HepG2 (cell line): ENCODE measurements at regions not wholly inside any gene's neighbourhood (a gene's known extent, or its start where the extent isn't known, plus 50 kb on each side); places are given as distances from the start of the nearest gene placed in this dataset.

ENCODE experiments used
- ATAC-seq: fragments of 200-7000 bp; cut with Tn5 transposase; 3 replicates; pipeline ENCODE4 v1.9.1; 2020; ENCODE audit warnings: mild to moderate bottlenecking, moderate library complexity
- BruUV-seq: library from RNA; stranded (reverse); fragments of 400-500 nt; replicated peaks from 2 replicates; lab custom pipeline; 2021; lab: Mats Ljungman, UMichigan
- CTCF ChIA-PET: fragments of 300-600 bp; formaldehyde crosslinking; extraction: SDS; loops from one replicate; lab custom pipeline; 2021; ENCODE audit warnings: low total read pairs, inconsistent platforms, low intra/inter-chr PET ratio; lab: Yijun Ruan, JAX
- POLR2A ChIA-PET: fragments of 350-600 bp; sonication (Branson Sonifier 250); formaldehyde crosslinking; loops from one replicate; lab custom pipeline; 2020; ENCODE audit warnings: antibody characterized with exemption, inconsistent platforms; lab: Yijun Ruan, JAX
- DNase-seq: peaks from one replicate; pipeline ENCODE4 v3.0.0-alpha.2; 2015; ENCODE audit warnings: low spot score
- FAIRE-seq: peaks from 3 replicates; lab custom pipeline; 2011; peaks lifted over from hg19 to GRCh38; lab: Jason Lieb, UNC
- H2AFZ ChIP-seq: one replicate; pipeline ENCODE4 v1.6.1; 2011; ENCODE audit warnings: low read length, inconsistent platforms
- H3K27ac ChIP-seq: fragments of 300-600 bp; 3 replicates; pipeline ENCODE4 v1.8.0; 2011; ENCODE audit warnings: mixed run types, mild to moderate bottlenecking, mixed read lengths, low read length, inconsistent platforms; ENCODE audit not compliant: insufficient read depth; ENCODE audit errors: extremely low read length
- H3K27me3 ChIP-seq, 2 experiments: fragments of 200-600 bp in 1 of 2; 2 replicates in 1 of 2; 3 replicates in 1 of 2; pipeline versions ENCODE4 v1.6.0 to v1.8.0; 2011; ENCODE audit warnings: low read length in 2 of 2, mild to moderate bottlenecking in 2 of 2, moderate library complexity in 2 of 2, inconsistent platforms in 1 of 2; ENCODE audit not compliant: insufficient read depth in 2 of 2, control insufficient read depth in 1 of 2
- H3K36me3 ChIP-seq, 2 experiments: fragments of 200-600 bp in 1 of 2; replicated peaks in 1 of 2; 2 replicates in 1 of 2; 3 replicates in 1 of 2; pipeline versions ENCODE4 v1.5.1 to v1.8.0; 2011; ENCODE audit warnings: low read length in 2 of 2, inconsistent platforms in 1 of 2; ENCODE audit not compliant: insufficient read depth in 2 of 2, control insufficient read depth in 1 of 2
- H3K4me1 ChIP-seq: 2 replicates; pipeline ENCODE4 v1.5.1; 2012; ENCODE audit warnings: low read length, inconsistent platforms; ENCODE audit not compliant: insufficient read depth
- H3K4me2 ChIP-seq: 2 replicates; pipeline ENCODE4 v1.6.0; 2011; ENCODE audit warnings: low read depth, low read length, inconsistent platforms
- H3K4me3 ChIP-seq, 3 experiments: fragments of 200-600 bp in 1 of 3; sonication (generic), shearing (Covaris generic) in 1 of 3; replicated peaks in 1 of 3; 2 replicates each; pipeline ENCODE4 v1.5.1; 2011 to 2016; ENCODE audit warnings: low read length in 3 of 3, inconsistent platforms in 2 of 3, low read depth in 2 of 3, mild to moderate bottlenecking in 2 of 3, control low read depth in 1 of 3, mixed read lengths in 1 of 3; ENCODE audit not compliant: insufficient read depth in 1 of 3
- H3K79me2 ChIP-seq: one replicate; pipeline ENCODE4 v1.6.1; 2011; ENCODE audit warnings: low read length, inconsistent platforms; ENCODE audit not compliant: insufficient read depth
- H3K9ac ChIP-seq: 2 replicates; pipeline ENCODE4 v1.6.0; 2011; ENCODE audit warnings: mild to moderate bottlenecking, low read depth, low read length, inconsistent platforms; ENCODE audit not compliant: insufficient read depth
- H3K9me3 ChIP-seq: 2 replicates; pipeline ENCODE4 v1.5.1; 2012; ENCODE audit warnings: mild to moderate bottlenecking, low read length
- H4K20me1 ChIP-seq: 2 replicates; pipeline ENCODE4 v1.6.0; 2011; ENCODE audit warnings: inconsistent platforms, mild to moderate bottlenecking, low read length, moderate library complexity; ENCODE audit not compliant: insufficient read depth
- ADNP ChIP-seq: sonication (generic); formaldehyde crosslinking; IDR thresholded peaks from 2 replicates; pipeline ENCODE4 v1.4.0; 2020; ENCODE audit warnings: missing genetic modification reagents
- ARID3A ChIP-seq: IDR thresholded peaks from 2 replicates; pipeline ENCODE4 v1.6.1; 2012; ENCODE audit warnings: low read depth, low read length, improper control_type of control experiment
- ATRX ChIP-seq: sonication (generic); formaldehyde crosslinking; IDR thresholded peaks from 2 replicates; pipeline ENCODE4 v1.4.0; 2020; ENCODE audit warnings: missing genetic modification reagents, borderline replicate concordance
- BHLHE40 ChIP-seq: IDR thresholded peaks from 2 replicates; pipeline ENCODE4 v1.6.1; 2011; ENCODE audit warnings: low read length, improper control_type of control experiment
- CHD4 ChIP-seq: fragments of 200-600 bp; sonication (generic); IDR thresholded peaks from 2 replicates; pipeline ENCODE4 v1.7.0; 2017; ENCODE audit warnings: mild to moderate bottlenecking, low read length, borderline replicate concordance
- FOSL1 ChIP-seq: sonication (generic); formaldehyde crosslinking; IDR thresholded peaks from 2 replicates; pipeline ENCODE4 v1.9.0; 2021; ENCODE audit warnings: missing genetic modification reagents, borderline replicate concordance
- FOXO1 ChIP-seq: sonication (generic); formaldehyde crosslinking; IDR thresholded peaks from 2 replicates; pipeline ENCODE4 v1.4.0; 2020; ENCODE audit warnings: missing genetic modification reagents
- HDAC6 ChIP-seq: fragments of 200-600 bp; sonication (generic); IDR thresholded peaks from 2 replicates; pipeline ENCODE4 v1.7.0; 2017; ENCODE audit warnings: mild to moderate bottlenecking, antibody characterized with exemption, low read length, low read depth
- MIER2 ChIP-seq: IDR thresholded peaks from 2 replicates; pipeline ENCODE4 v1.6.1; 2016; ENCODE audit warnings: missing biosample characterization, missing genetic modification reagents
- RFX3 ChIP-seq: IDR thresholded peaks from 2 replicates; pipeline ENCODE4 v1.6.1; 2016; ENCODE audit warnings: missing biosample characterization, missing genetic modification reagents
- SP4 ChIP-seq: sonication (generic); formaldehyde crosslinking; IDR thresholded peaks from 2 replicates; pipeline ENCODE4 v1.8.1; 2023; ENCODE audit warnings: mild to moderate bottlenecking, missing genetic modification reagents
- STAG1 ChIP-seq: sonication (generic); formaldehyde crosslinking; IDR thresholded peaks from 2 replicates; pipeline ENCODE4 v1.4.0; 2020; ENCODE audit warnings: missing genetic modification reagents
- TBX2 ChIP-seq: sonication (generic); formaldehyde crosslinking; IDR thresholded peaks from 2 replicates; pipeline ENCODE4 v1.5.0; 2020; ENCODE audit warnings: missing genetic modification reagents, mild to moderate bottlenecking, borderline replicate concordance
- THAP7 ChIP-seq: sonication (generic); formaldehyde crosslinking; IDR thresholded peaks from 2 replicates; pipeline ENCODE4 v1.8.1; 2023; ENCODE audit warnings: mild to moderate bottlenecking, missing genetic modification reagents
- ZMYM4 ChIP-seq: sonication (generic); formaldehyde crosslinking; IDR thresholded peaks from 2 replicates; pipeline ENCODE4 v1.8.1; 2023; ENCODE audit warnings: mild to moderate bottlenecking, missing genetic modification reagents
- ZNF562 ChIP-seq: sonication (generic); formaldehyde crosslinking; IDR thresholded peaks from 2 replicates; pipeline ENCODE4 v1.8.0; 2022; ENCODE audit warnings: missing genetic modification reagents, borderline replicate concordance
- ZNF670 ChIP-seq: sonication (generic); formaldehyde crosslinking; IDR thresholded peaks from 2 replicates; pipeline ENCODE4 v1.8.0; 2022; ENCODE audit warnings: mild to moderate bottlenecking, missing genetic modification reagents, borderline replicate concordance
- WGBS: methylation state at CpG from one replicate; pipeline ENCODE4 v1.1.6; 2017; ENCODE audit warnings: low lambda C conversion rate; 5-methylcytosine and 5-hydroxymethylcytosine counted together
- in situ Hi-C: cut with HindIII; loops from 2 replicates; pipeline ENCODE4 v1.10.0; 2017; ENCODE audit warnings: low pct_unique_long_range_greater_than_20kb; ENCODE audit not compliant: extremely low pct_ligation_motif_present
- intact Hi-C: fragments of 100-400 bp; cut with micrococcal nuclease; formaldehyde crosslinking; loops from one replicate; pipeline ENCODE4 v1.10.0; 2022; ENCODE audit not compliant: unreplicated experiment

GRCh38 chr2:185955050-185955449 lies 216.4 kb downstream of the FSIP2 start:
- no peak for DNase-seq
- intact Hi-C loops (loop anchor here (10.0 kb wide), 2 partner anchors 300 to 500 kb away; no protein-coding TSS in a partner anchor), in situ Hi-C loops (no loop called here)
- peak; percentile 57 for FAIRE-seq
- H4K20me1 ChIP-seq: no peaks in the 10 kb centered on the region
- H3K4me2 ChIP-seq: no peak overlapping the region
- no peak overlapping the region for H3K4me3 ChIP-seq
- H3K36me3 ChIP-seq: no peaks in the 10 kb centered on the region
- POLR2A ChIA-PET: no interaction called here
- no peak overlapping the region for H3K27ac ChIP-seq
- H3K4me1 ChIP-seq: no peaks in the 10 kb centered on the region
- BruUV-seq: no TSS peak
- TF ChIP-seq STAG1 (CRISPR knock-in tag): peak; percentile 55
- no peak for TF ChIP-seq FOSL1 (CRISPR knock-in tag)
- H3K79me2 ChIP-seq: no peaks in the 10 kb centered on the region
- no peaks in the 10 kb centered on the region for H3K27me3 ChIP-seq
- H2AFZ ChIP-seq: no peak overlapping the region
- no peak overlapping the region for H3K9ac ChIP-seq
- 0 out of 2 replicates have a peak, but pooled peaks cover 3% of the 10 kb centered on the region for H3K9me3 ChIP-seq
- CTCF ChIA-PET: no interaction called here
- ATAC-seq: no peak
- 87% methylated on average over 1 of the region's 1 CpG for WGBS

- no peaks in the 10 kb centered on the region for H3K36me3 ChIP-seq
- H3K4me2 ChIP-seq: no peak overlapping the region
- ATAC-seq (no peak), FAIRE-seq (no peak), DNase-seq (no peak)
- ChIA-PET POLR2A (no interaction called here), CTCF (no interaction called here)
- intact Hi-C loops: no loop called here
- no peaks in the 10 kb centered on the region for H3K79me2 ChIP-seq
- TF ChIP-seq HDAC6 (no peak), CHD4 (no peak), RFX3 (CRISPR knock-in tag) (no peak), ARID3A (no peak), ATRX (CRISPR knock-in tag) (no peak), THAP7 (CRISPR knock-in tag) (no peak), BHLHE40 (no peak), MIER2 (CRISPR knock-in tag) (no peak), TBX2 (CRISPR knock-in tag) (no peak), ADNP (no peak), SP4 (no peak), ZNF670 (CRISPR knock-in tag) (no peak), ZNF562 (CRISPR knock-in tag) (no peak), FOXO1 (CRISPR knock-in tag) (no peak), ZMYM4 (CRISPR knock-in tag) (no peak)
- H3K27me3 ChIP-seq: no peaks in the 10 kb centered on the region
- BruUV-seq: no TSS peak
- H3K4me3 ChIP-seq: no peak overlapping the region
- H3K9me3 ChIP-seq: peaks cover 6% of the 10 kb centered on the region
- WGBS: 98% methylated on average over 5 of the region's 5 CpGs
- no peak overlapping the region for H2AFZ ChIP-seq
- H3K9ac ChIP-seq: no peak overlapping the region
- in situ Hi-C loops: no loop called here
- no peak overlapping the region for H3K27ac ChIP-seq
- H3K4me1 ChIP-seq: peaks cover 9% of the 10 kb centered on the region
- no peaks in the 10 kb centered on the region for H4K20me1 ChIP-seq
Measured at GRCh38 chr2:185967335-185967734, 228.7 kb downstream of the FSIP2 start.
